Activated CD4-positive, alpha-beta T cell treated with anti-CD3 and anti-CD28 coated beads for 4 hours (primary cell): ENCODE measurements at regions not wholly inside any gene's neighbourhood (a gene's known extent, or its start where the extent isn't known, plus 50 kb on each side); places are given as distances from the start of the nearest gene placed in this dataset.

ENCODE experiments used
- DNase-seq, 2 donors: peaks; one replicate each; pipeline ENCODE4 v3.0.0-alpha.2; 2020

- DNase-seq = no peak
Measured at GRCh38 chr21:29443411-29444010, 144.8 kb downstream of the BACH1 start.

- no peak for DNase-seq
Measured at GRCh38 chr21:29448766-29449165, 150.0 kb downstream of the BACH1 start.

- DNase-seq = no peak
Measured at GRCh38 chr21:29449306-29449950, 150.7 kb downstream of the BACH1 start.

- no peak for DNase-seq
Measured at GRCh38 chr21:29450058-29450457, 151.3 kb downstream of the BACH1 start.

GRCh38 chr21:29453511-29453910 is 154.8 kb downstream of the BACH1 start:
- no peak for DNase-seq

GRCh38 chr21:29454179-29454578 is 155.5 kb downstream of the BACH1 start:
- no peak for DNase-seq

GRCh38 chr21:29462479-29462878 is 163.8 kb downstream of the BACH1 start:
- no peak for DNase-seq

GRCh38 chr21:29465546-29465945 is 166.8 kb downstream of the BACH1 start:
- DNase-seq = no peak

- no peak for DNase-seq
Measured at GRCh38 chr21:29466532-29466931, 167.8 kb downstream of the BACH1 start.

GRCh38 chr21:29470397-29470796 is 171.7 kb downstream of the BACH1 start:
- no peak for DNase-seq

- DNase-seq = no peak
Measured at GRCh38 chr21:29473808-29474207, 175.1 kb downstream of the BACH1 start.

- no peak for DNase-seq
Measured at GRCh38 chr21:29475329-29475728, 176.6 kb downstream of the BACH1 start.

GRCh38 chr21:29477347-29477746 is 178.6 kb downstream of the BACH1 start:
- DNase-seq = no peak

GRCh38 chr21:29477941-29478340 is 179.2 kb downstream of the BACH1 start:
- no peak for DNase-seq

- no peak for DNase-seq
Measured at GRCh38 chr21:29481081-29481480, 182.4 kb downstream of the BACH1 start.

- DNase-seq = no peak
Measured at GRCh38 chr21:29481641-29482040, 182.9 kb downstream of the BACH1 start.

GRCh38 chr21:29486306-29486807 is 187.6 kb downstream of the BACH1 start:
- no peak for DNase-seq
